ENCODE measurements at regions not wholly inside any gene's neighbourhood (a gene's known extent, or its start where the extent isn't known, plus 50 kb on each side); places are given as distances from the start of the nearest gene placed in this dataset.
A peak's percentile ranks its signal among the peaks of the same experiment; 100 is the strongest.

GRCh38 chr3:10706740-10707399, 109.2 kb upstream of the SLC6A11 start:
- H3K4me1 Mint-ChIP-seq (ENCODE audit: unreplicated experiment), result no peaks in the 10 kb centered on the region
- H3K27ac Mint-ChIP-seq (ENCODE audit: unreplicated experiment), result no peak overlapping the region
- no peaks in the 10 kb centered on the region for H3K36me3 Mint-ChIP-seq (ENCODE audit: unreplicated experiment)
- DNase-seq (ENCODE audit: extremely low spot score, unreplicated experiment), result no peak
- no peak for TF ChIP-seq CTCF (IDR thresholded peaks at IDR 0.05)
- H3K27me3 Mint-ChIP-seq (ENCODE audit: unreplicated experiment), result peaks cover 68% of the 10 kb centered on the region
- peak overlapping the region; percentile 31 for H3K4me3 Mint-ChIP-seq (ENCODE audit: unreplicated experiment)
- no peaks in the 10 kb centered on the region for H3K9me3 Mint-ChIP-seq (ENCODE audit: unreplicated experiment)

DNA sequence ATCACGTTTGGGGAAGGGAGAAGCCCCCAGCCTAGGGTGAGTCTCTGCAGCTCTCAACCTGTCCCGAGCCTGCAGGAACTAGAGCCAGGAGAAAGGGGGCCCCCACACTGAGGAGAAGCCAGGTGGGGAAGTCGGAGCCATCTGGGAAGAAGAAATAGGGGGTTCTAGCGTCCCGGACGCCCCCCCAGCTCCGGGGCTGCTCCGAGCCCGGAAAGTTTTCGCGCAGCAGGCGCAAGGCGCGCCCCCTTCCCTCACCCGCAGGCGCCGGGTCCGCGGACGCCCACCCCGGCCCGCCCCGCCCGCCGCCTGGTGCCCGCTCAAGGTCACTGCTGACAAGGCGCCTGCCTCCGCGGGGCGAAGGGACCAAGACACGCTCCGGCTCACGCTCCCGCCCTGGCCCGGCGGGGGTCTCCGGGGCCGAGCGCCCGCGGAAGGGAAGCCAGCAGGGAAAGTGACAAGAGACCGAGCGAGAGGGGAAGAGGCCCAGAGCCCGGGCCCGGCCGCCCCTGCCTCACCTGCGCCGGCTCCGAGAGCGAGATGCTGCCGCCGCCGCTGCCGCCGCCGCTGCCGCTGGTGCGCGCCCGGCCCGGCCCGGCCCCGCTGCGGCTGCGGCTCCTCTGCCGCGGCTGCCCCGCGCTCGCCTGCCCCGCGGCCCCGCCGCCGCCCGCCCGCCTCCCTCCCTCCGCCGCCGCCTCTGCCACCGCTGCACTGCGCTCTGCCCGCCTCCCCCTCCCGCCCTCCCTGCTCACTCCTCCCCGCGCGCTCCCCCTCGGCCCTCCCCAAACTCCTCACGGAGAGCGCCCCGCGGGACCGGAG, 108.4 kb upstream of the SLC6A11 start:
- H3K9me3 Mint-ChIP-seq (ENCODE audit: unreplicated experiment), result no peaks in the 10 kb centered on the region
- no peaks in the 10 kb centered on the region for H3K36me3 Mint-ChIP-seq (ENCODE audit: unreplicated experiment)
- peak; percentile 27 for TF ChIP-seq CTCF (IDR thresholded peaks at IDR 0.05)
- no peak overlapping the region for H3K4me3 Mint-ChIP-seq (ENCODE audit: unreplicated experiment)
- H3K27me3 Mint-ChIP-seq (ENCODE audit: unreplicated experiment), result peaks cover 64% of the 10 kb centered on the region
- no peak overlapping the region for H3K27ac Mint-ChIP-seq (ENCODE audit: unreplicated experiment)
- DNase-seq (ENCODE audit: extremely low spot score, unreplicated experiment), result no peak
- no peaks in the 10 kb centered on the region for H3K4me1 Mint-ChIP-seq (ENCODE audit: unreplicated experiment)

DNA sequence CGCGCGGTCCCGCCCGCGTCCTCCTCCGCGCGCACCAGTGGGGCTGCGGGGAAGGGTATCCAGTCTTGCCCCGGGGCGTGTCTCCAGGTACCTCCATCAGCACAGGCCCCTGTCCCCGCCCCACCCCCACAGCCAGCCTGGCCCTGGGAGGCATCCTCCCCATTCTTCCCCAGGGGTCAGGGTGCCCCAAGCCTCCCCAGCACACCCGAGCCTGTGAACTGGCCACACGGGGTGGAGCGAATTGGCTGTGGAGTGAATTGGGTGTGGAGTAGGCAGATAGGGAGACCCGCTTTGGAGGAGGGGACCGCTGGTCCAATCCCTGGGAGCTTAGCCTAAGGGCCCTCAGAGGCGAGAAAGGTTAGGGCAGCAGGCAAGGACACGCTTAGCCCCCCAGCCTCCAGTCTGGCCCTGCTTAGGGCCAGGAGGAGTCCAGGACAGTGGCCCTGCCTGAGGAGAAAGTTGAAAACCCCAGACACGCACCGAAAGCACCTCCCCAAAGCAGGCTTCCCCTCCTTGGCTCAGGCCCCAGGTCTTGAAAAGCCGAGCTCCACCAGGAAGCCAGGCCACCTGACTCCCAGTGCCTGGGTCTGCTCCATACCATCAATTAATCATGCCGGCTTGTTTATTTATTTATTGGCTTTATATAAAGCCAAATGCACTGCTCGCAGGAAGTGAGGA, 107.7 kb upstream of the SLC6A11 start:
- peaks cover 60% of the 10 kb centered on the region for H3K27me3 Mint-ChIP-seq (ENCODE audit: unreplicated experiment)
- H3K9me3 Mint-ChIP-seq (ENCODE audit: unreplicated experiment), result no peaks in the 10 kb centered on the region
- no peak overlapping the region for H3K4me3 Mint-ChIP-seq (ENCODE audit: unreplicated experiment)
- TF ChIP-seq CTCF (IDR thresholded peaks at IDR 0.05), result no peak
- no peak for DNase-seq (ENCODE audit: extremely low spot score, unreplicated experiment)
- no peaks in the 10 kb centered on the region for H3K36me3 Mint-ChIP-seq (ENCODE audit: unreplicated experiment)
- no peaks in the 10 kb centered on the region for H3K4me1 Mint-ChIP-seq (ENCODE audit: unreplicated experiment)
- H3K27ac Mint-ChIP-seq (ENCODE audit: unreplicated experiment), result no peak overlapping the region

GRCh38 chr3:10709110-10709781, 106.8 kb upstream of the SLC6A11 start:
- no peak for TF ChIP-seq CTCF (IDR thresholded peaks at IDR 0.05)
- H3K27me3 Mint-ChIP-seq (ENCODE audit: unreplicated experiment), result peaks cover 52% of the 10 kb centered on the region
- no peaks in the 10 kb centered on the region for H3K36me3 Mint-ChIP-seq (ENCODE audit: unreplicated experiment)
- H3K27ac Mint-ChIP-seq (ENCODE audit: unreplicated experiment), result no peak overlapping the region
- H3K4me3 Mint-ChIP-seq (ENCODE audit: unreplicated experiment), result no peak overlapping the region
- no peaks in the 10 kb centered on the region for H3K4me1 Mint-ChIP-seq (ENCODE audit: unreplicated experiment)
- no peaks in the 10 kb centered on the region for H3K9me3 Mint-ChIP-seq (ENCODE audit: unreplicated experiment)
- no peak for DNase-seq (ENCODE audit: extremely low spot score, unreplicated experiment)

Measured in osteocyte (in vitro differentiated cells).